ENCODE measurements at regions not wholly inside any gene's neighbourhood (a gene's known extent, or its start where the extent isn't known, plus 50 kb on each side); places are given as distances from the start of the nearest gene placed in this dataset.

GRCh38 chr6:103011605-103012004 lies 1618.1 kb downstream of the GRIK2 start:
- TF ChIP-seq CTCF (IDR thresholded peaks at IDR 0.05; ENCODE audit: insufficient read depth, low read depth, low read length) = no peak
- DNase-seq (ENCODE audit: low read depth) = no peak
- H3K4me3 ChIP-seq (ENCODE audit: low read depth, low read length) = no peak overlapping the region

- no peak for DNase-seq (ENCODE audit: low read depth)
- H3K4me3 ChIP-seq (ENCODE audit: low read depth, low read length) = no peak overlapping the region
These were observed 1608.8 kb downstream of the GRIK2 start for GRCh38 chr6:103002282-103002681.

GRCh38 chr6:103001724-103002123 lies 1608.2 kb downstream of the GRIK2 start:
- TF ChIP-seq CTCF (IDR thresholded peaks at IDR 0.05; ENCODE audit: insufficient read depth, low read depth, low read length) = no peak
- no peak overlapping the region for H3K4me3 ChIP-seq (ENCODE audit: low read depth, low read length)
- DNase-seq (ENCODE audit: low read depth) = no peak

More at GRCh38 chr6:103002282-103002681, 1608.8 kb downstream of the GRIK2 start:
- no peak for TF ChIP-seq CTCF (IDR thresholded peaks at IDR 0.05; ENCODE audit: insufficient read depth, low read depth, low read length)

- DNase-seq (ENCODE audit: low read depth) = no peak
- no peak for TF ChIP-seq CTCF (IDR thresholded peaks at IDR 0.05; ENCODE audit: insufficient read depth, low read depth, low read length)
- no peak overlapping the region for H3K4me3 ChIP-seq (ENCODE audit: low read depth, low read length)
These were observed 1607.2 kb downstream of the GRIK2 start for GRCh38 chr6:103000688-103001087.

- H3K4me3 ChIP-seq (ENCODE audit: low read depth, low read length) = no peak overlapping the region
- DNase-seq (ENCODE audit: low read depth) = no peak
- TF ChIP-seq CTCF (IDR thresholded peaks at IDR 0.05; ENCODE audit: insufficient read depth, low read depth, low read length) = no peak
These were observed 1602.0 kb downstream of the GRIK2 start for GRCh38 chr6:102995491-102995890.

- DNase-seq (ENCODE audit: low read depth) = no peak
- TF ChIP-seq CTCF (IDR thresholded peaks at IDR 0.05; ENCODE audit: insufficient read depth, low read depth, low read length) = no peak
- H3K4me3 ChIP-seq (ENCODE audit: low read depth, low read length) = no peak overlapping the region
These were observed 1601.4 kb downstream of the GRIK2 start for GRCh38 chr6:102994866-102995265.

GRCh38 chr6:102986086-102986485 lies 1592.6 kb downstream of the GRIK2 start:
- TF ChIP-seq CTCF (IDR thresholded peaks at IDR 0.05; ENCODE audit: insufficient read depth, low read depth, low read length) = no peak
- no peak overlapping the region for H3K4me3 ChIP-seq (ENCODE audit: low read depth, low read length)
- DNase-seq (ENCODE audit: low read depth) = no peak

All from fibroblast of villous mesenchyme (primary cell).